Mesenchymal stem cell (in vitro differentiated cells and primary cell): ENCODE measurements at regions not wholly inside any gene's neighbourhood (a gene's known extent, or its start where the extent isn't known, plus 50 kb on each side); places are given as distances from the start of the nearest gene placed in this dataset.

ENCODE experiments used
- DNase-seq: peaks from one replicate; pipeline ENCODE4 v3.0.0-alpha.2; 2013
- H2AFZ ChIP-seq: one replicate; pipeline ENCODE4 v1.6.1; 2013; ENCODE audit warnings: low read depth, mild to moderate bottlenecking, control low read depth, inconsistent platforms, low read length, moderate library complexity
- H2AK5ac ChIP-seq: 2 replicates; pipeline ENCODE4 v1.6.1; 2013; ENCODE audit warnings: low read length, moderate library complexity, mild to moderate bottlenecking, inconsistent platforms; ENCODE audit not compliant: severe bottlenecking
- H2BK120ac ChIP-seq: one replicate; pipeline ENCODE4 v1.6.1; 2013; ENCODE audit warnings: low read depth, mild to moderate bottlenecking, inconsistent platforms, low read length, moderate library complexity
- H2BK12ac ChIP-seq, 2 experiments: one replicate each; pipeline ENCODE4 v1.6.1; 2013; ENCODE audit warnings: inconsistent platforms in 2 of 2, low read length in 2 of 2, mild to moderate bottlenecking in 2 of 2, moderate library complexity in 2 of 2, control low read depth in 1 of 2
- H2BK15ac ChIP-seq: one replicate; pipeline ENCODE4 v1.6.1; 2013; ENCODE audit warnings: mild to moderate bottlenecking, low read depth, inconsistent platforms; ENCODE audit not compliant: poor library complexity, severe bottlenecking
- H2BK5ac ChIP-seq: 2 replicates; pipeline ENCODE4 v1.6.1; 2013; ENCODE audit warnings: low read depth, mild to moderate bottlenecking, low read length, control low read depth, inconsistent platforms; ENCODE audit not compliant: poor library complexity, severe bottlenecking
- H3K14ac ChIP-seq, 2 experiments: one replicate each; pipeline ENCODE4 v1.6.1; 2013; ENCODE audit warnings: inconsistent platforms in 2 of 2, low read length in 2 of 2, control low read depth in 1 of 2, mild to moderate bottlenecking in 1 of 2, moderate library complexity in 1 of 2
- H3K18ac ChIP-seq, 2 experiments: one replicate each; pipeline ENCODE4 v1.6.1; 2013; ENCODE audit warnings: inconsistent platforms in 2 of 2, low read length in 2 of 2, control low read depth in 1 of 2, low read depth in 1 of 2, mild to moderate bottlenecking in 1 of 2
- H3K23ac ChIP-seq, 2 experiments: one replicate each; pipeline ENCODE4 v1.6.1; 2013; ENCODE audit warnings: inconsistent platforms in 2 of 2, low read length in 2 of 2, mild to moderate bottlenecking in 2 of 2, moderate library complexity in 2 of 2, control low read depth in 1 of 2
- H3K27ac ChIP-seq: 2 replicates; pipeline ENCODE4 v1.5.1; 2013; ENCODE audit warnings: mild to moderate bottlenecking, moderate library complexity, low read length, control low read depth, inconsistent platforms; ENCODE audit not compliant: poor library complexity, severe bottlenecking
- H3K27me3 ChIP-seq, 2 experiments: 2 replicates each; pipeline versions ENCODE4 v1.6.1 to v1.7.0; 2013; ENCODE audit warnings: low read length in 2 of 2, mild to moderate bottlenecking in 2 of 2, moderate library complexity in 2 of 2, control low read depth in 1 of 2, inconsistent platforms in 1 of 2; ENCODE audit not compliant: control insufficient read depth in 1 of 2, insufficient read depth in 1 of 2
- H3K36me3 ChIP-seq, 2 experiments: 2 replicates each; pipeline versions ENCODE4 v1.6.1 to v1.7.0; 2013; ENCODE audit warnings: low read length in 2 of 2, control low read depth in 1 of 2, inconsistent platforms in 1 of 2, low read depth in 1 of 2, mild to moderate bottlenecking in 1 of 2; ENCODE audit not compliant: insufficient read depth in 2 of 2, control insufficient read depth in 1 of 2
- H3K4ac ChIP-seq, 2 experiments: one replicate each; pipeline ENCODE4 v1.6.1; 2013; ENCODE audit warnings: inconsistent platforms in 2 of 2, low read length in 2 of 2, mild to moderate bottlenecking in 2 of 2, moderate library complexity in 2 of 2, control low read depth in 1 of 2, low read depth in 1 of 2
- H3K4me1 ChIP-seq: 2 replicates; pipeline ENCODE4 v1.6.1; 2013; ENCODE audit warnings: low read depth, low read length, control low read depth; ENCODE audit not compliant: control insufficient read depth, insufficient read depth
- H3K4me2 ChIP-seq: 2 replicates; pipeline ENCODE4 v1.6.1; 2013; ENCODE audit warnings: low read length, mild to moderate bottlenecking, inconsistent platforms; ENCODE audit not compliant: poor library complexity, severe bottlenecking
- H3K4me3 ChIP-seq, 2 experiments: 2 replicates each; pipeline versions ENCODE4 v1.5.1 to v1.7.0; 2013; ENCODE audit warnings: low read length in 2 of 2, mild to moderate bottlenecking in 2 of 2, control low read depth in 1 of 2, low read depth in 1 of 2; ENCODE audit not compliant: insufficient read depth in 1 of 2
- H3K79me1 ChIP-seq: replicated peaks from 2 replicates; pipeline ENCODE4 v1.6.1; 2013; ENCODE audit warnings: mild to moderate bottlenecking, control low read depth, low read length, inconsistent platforms; ENCODE audit not compliant: poor library complexity, severe bottlenecking
- H3K9ac ChIP-seq: 2 replicates; pipeline ENCODE4 v1.7.0; 2013; ENCODE audit warnings: mild to moderate bottlenecking, low read length, moderate library complexity
- H3K9me3 ChIP-seq: 2 replicates; pipeline ENCODE4 v1.7.0; 2013; ENCODE audit warnings: mild to moderate bottlenecking, low read length; ENCODE audit not compliant: control insufficient read depth
- H4K8ac ChIP-seq: one replicate; pipeline ENCODE4 v1.6.1; 2013; ENCODE audit warnings: inconsistent platforms, mild to moderate bottlenecking, low read length, moderate library complexity
- H4K91ac ChIP-seq: one replicate; pipeline ENCODE4 v1.6.1; 2013; ENCODE audit warnings: mild to moderate bottlenecking, low read length, inconsistent platforms
- WGBS: methylation state at CpG from one replicate; pipeline ENCODE4 v1.1.7; 2013; ENCODE audit warnings: mixed read lengths; 5-methylcytosine and 5-hydroxymethylcytosine counted together

GRCh38 chrX:124260845-124261244, 71.6 kb upstream of the TEX13D start:
- H4K8ac ChIP-seq, result no peak overlapping the region
- no peaks in the 10 kb centered on the region for H3K36me3 ChIP-seq
- H2BK120ac ChIP-seq, result no peak overlapping the region
- H3K27me3 ChIP-seq, result no peaks in the 10 kb centered on the region
- no peak overlapping the region for H3K4me3 ChIP-seq
- H3K4ac ChIP-seq, result no peak overlapping the region
- no peak overlapping the region for H2BK5ac ChIP-seq
- H2BK12ac ChIP-seq, result no peak overlapping the region
- H3K79me1 ChIP-seq, result no peaks in the 10 kb centered on the region
- H3K18ac ChIP-seq, result no peak overlapping the region
- no peak overlapping the region for H4K91ac ChIP-seq
- H2BK15ac ChIP-seq, result no peak overlapping the region
- DNase-seq, result no peak
- no peak overlapping the region for H3K9ac ChIP-seq
- no peak overlapping the region for H3K23ac ChIP-seq
- no peaks in the 10 kb centered on the region for H3K4me1 ChIP-seq
- no peak overlapping the region for H3K27ac ChIP-seq
- 58% methylated on average over 1 of the region's 2 CpGs for WGBS
- no peak overlapping the region for H2AK5ac ChIP-seq
- no peak overlapping the region for H2AFZ ChIP-seq
- H3K4me2 ChIP-seq, result no peak overlapping the region
- H3K14ac ChIP-seq, result no peak overlapping the region
- no peaks in the 10 kb centered on the region for H3K9me3 ChIP-seq

GRCh38 chrX:124263743-124264142, 68.7 kb upstream of the TEX13D start:
- Histone ChIP-seq H3K79me1 (no peaks in the 10 kb centered on the region), H3K4ac (no peak overlapping the region), H3K27ac (no peak overlapping the region), H3K4me2 (no peak overlapping the region), H2BK12ac (no peak overlapping the region), H2BK120ac (no peak overlapping the region), H2AK5ac (no peak overlapping the region), H3K36me3 (no peaks in the 10 kb centered on the region), H2AFZ (no peak overlapping the region), H3K23ac (no peak overlapping the region), H3K9ac (no peak overlapping the region), H3K14ac (no peak overlapping the region), H4K8ac (no peak overlapping the region), H3K27me3 (no peaks in the 10 kb centered on the region), H4K91ac (no peak overlapping the region), H2BK5ac (no peak overlapping the region), H2BK15ac (no peak overlapping the region), H3K18ac (no peak overlapping the region), H3K4me1 (no peaks in the 10 kb centered on the region), H3K9me3 (no peaks in the 10 kb centered on the region), H3K4me3 (no peak overlapping the region)
- no peak for DNase-seq
- no CpG with 5 or more reads among the region's 4 CpGs for WGBS

GRCh38 chrX:124268099-124268498, 64.4 kb upstream of the TEX13D start:
- no peak overlapping the region for H2BK12ac ChIP-seq
- H4K8ac ChIP-seq, result no peak overlapping the region
- H3K27ac ChIP-seq, result no peak overlapping the region
- H3K4me1 ChIP-seq, result no peaks in the 10 kb centered on the region
- H2BK15ac ChIP-seq, result no peak overlapping the region
- no peak overlapping the region for H2AFZ ChIP-seq
- H2AK5ac ChIP-seq, result no peak overlapping the region
- no peaks in the 10 kb centered on the region for H3K36me3 ChIP-seq
- no peak overlapping the region for H2BK5ac ChIP-seq
- no peak overlapping the region for H2BK120ac ChIP-seq
- no peak overlapping the region for H3K9ac ChIP-seq
- no peak overlapping the region for H3K4me3 ChIP-seq
- no peaks in the 10 kb centered on the region for H3K9me3 ChIP-seq
- H3K23ac ChIP-seq, result no peak overlapping the region
- H3K14ac ChIP-seq, result no peak overlapping the region
- no peak overlapping the region for H3K4ac ChIP-seq
- H3K79me1 ChIP-seq, result no peaks in the 10 kb centered on the region
- H3K18ac ChIP-seq, result no peak overlapping the region
- H3K4me2 ChIP-seq, result no peak overlapping the region
- H4K91ac ChIP-seq, result no peak overlapping the region
- no peaks in the 10 kb centered on the region for H3K27me3 ChIP-seq
- DNase-seq, result no peak

- no peak overlapping the region for H2AK5ac ChIP-seq
These were observed 62.6 kb upstream of the TEX13D start for GRCh38 chrX:124269881-124270280.

More at GRCh38 chrX:124269881-124270280, 62.6 kb upstream of the TEX13D start:
- Histone ChIP-seq H2BK5ac (no peak overlapping the region), H4K91ac (no peak overlapping the region), H3K9ac (no peak overlapping the region), H2BK15ac (no peak overlapping the region), H3K4me2 (no peak overlapping the region), H3K4me3 (no peak overlapping the region), H3K27me3 (no peaks in the 10 kb centered on the region), H2BK12ac (no peak overlapping the region), H3K4ac (no peak overlapping the region), H3K27ac (no peak overlapping the region), H3K9me3 (no peaks in the 10 kb centered on the region), H3K23ac (no peak overlapping the region), H3K14ac (no peak overlapping the region), H3K36me3 (no peaks in the 10 kb centered on the region), H3K79me1 (no peaks in the 10 kb centered on the region), H2AFZ (no peak overlapping the region), H3K18ac (no peak overlapping the region), H4K8ac (no peak overlapping the region), H2BK120ac (no peak overlapping the region), H3K4me1 (no peaks in the 10 kb centered on the region)
- WGBS, result no CpG with 5 or more reads among the region's 2 CpGs
- DNase-seq, result no peak
